Body of pancreas (tissue), 4 donors: ENCODE measurements at regions not wholly inside any gene's neighbourhood (a gene's known extent, or its start where the extent isn't known, plus 50 kb on each side); places are given as distances from the start of the nearest gene placed in this dataset.
"Not testable (repeated sequence)": the region's sequence is repeated elsewhere in the genome, so short reads cannot be mapped to it uniquely, and the experiment has no call there.

ENCODE experiments used
- ATAC-seq: fragments of 150-250 bp; one replicate; pipeline ENCODE4 v1.9.1; 2016
- DNase-seq, 4 donors: peaks; one replicate each; pipeline ENCODE4 v3.0.0-alpha.2; 2019
- H3K27ac ChIP-seq, 4 donors: fragments of 200-600 bp; sonication (generic); 1 replicate in 3 of 4; 2 replicates in 1 of 4; pipeline versions ENCODE4 v1.5.1 to v1.6.1; 2016 to 2019; ENCODE audit warnings: mild to moderate bottlenecking in 1 of 4, mixed read lengths in 1 of 4, moderate library complexity in 1 of 4
- H3K27me3 ChIP-seq, 2 donors: fragments of 200-600 bp; sonication (generic); one replicate each; pipeline ENCODE4 v1.6.0; 2016; ENCODE audit warnings: mild to moderate bottlenecking in 1 of 2
- H3K36me3 ChIP-seq, 2 donors: fragments of 200-600 bp; sonication (generic); replicated peaks in 1 of 2; 2 replicates each; pipeline ENCODE4 v1.5.1; 2016; ENCODE audit warnings: low read depth in 2 of 2; ENCODE audit not compliant: insufficient read depth in 1 of 2
- H3K4me1 ChIP-seq: fragments of 200-600 bp; sonication (generic); one replicate; pipeline ENCODE4 v1.6.0; 2016
- H3K4me3 ChIP-seq, 2 donors: fragments of 200-600 bp; sonication (generic); 1 replicate in 1 of 2; 2 replicates in 1 of 2; pipeline ENCODE4 v1.5.1; 2016 to 2019
- H3K9me3 ChIP-seq, 3 donors: fragments of 200-600 bp; sonication (generic); 1 replicate in 2 of 3; 2 replicates in 1 of 3; pipeline ENCODE4 v1.5.1; 2016
- CTCF ChIP-seq, 7 experiments: fragments of 450-650 bp in 4 of 7; fragments of 200-600 bp in 3 of 7; sonication (generic) in 3 of 7; IDR thresholded peaks; one replicate each; pipeline ENCODE4 v1.5.1; 2016 to 2019; ENCODE audit warnings: antibody characterized with exemption in 7 of 7
- POLR2A ChIP-seq, 3 donors: fragments of 450-650 bp; IDR thresholded peaks; one replicate each; pipeline ENCODE4 v1.6.1; 2016; ENCODE audit warnings: antibody characterized with exemption in 3 of 3, mild to moderate bottlenecking in 2 of 3
- WGBS, 2 donors: methylation state at CpG; one replicate each; pipeline ENCODE4 v1.1.5; 2017; 5-methylcytosine and 5-hydroxymethylcytosine counted together
- intact Hi-C: fragments of 100-400 bp; cut with DNase I; formaldehyde crosslinking; loops from one replicate; pipeline ENCODE4 v1.15.1; 2023

GRCh38 chr10:6833458-6834011 lies 253.5 kb upstream of the PRKCQ start:
- intact Hi-C loops, result no loop called here
- H3K27me3 ChIP-seq, result no peaks in the 10 kb centered on the region
- no peaks in the 10 kb centered on the region for H3K36me3 ChIP-seq
- no peak for DNase-seq
- no peak overlapping the region for H3K4me3 ChIP-seq
- no peaks in the 10 kb centered on the region for H3K4me1 ChIP-seq
- H3K27ac ChIP-seq, result no peak overlapping the region
- no peaks in the 10 kb centered on the region for H3K9me3 ChIP-seq
- no peak for ATAC-seq
- 20 to 29% methylated on average over 2 of the region's 2 CpGs for WGBS, 2 donors
- no peak for TF ChIP-seq POLR2A (IDR thresholded peaks at IDR 0.05)
- TF ChIP-seq CTCF (IDR thresholded peaks at IDR 0.05), result no peak

DNA sequence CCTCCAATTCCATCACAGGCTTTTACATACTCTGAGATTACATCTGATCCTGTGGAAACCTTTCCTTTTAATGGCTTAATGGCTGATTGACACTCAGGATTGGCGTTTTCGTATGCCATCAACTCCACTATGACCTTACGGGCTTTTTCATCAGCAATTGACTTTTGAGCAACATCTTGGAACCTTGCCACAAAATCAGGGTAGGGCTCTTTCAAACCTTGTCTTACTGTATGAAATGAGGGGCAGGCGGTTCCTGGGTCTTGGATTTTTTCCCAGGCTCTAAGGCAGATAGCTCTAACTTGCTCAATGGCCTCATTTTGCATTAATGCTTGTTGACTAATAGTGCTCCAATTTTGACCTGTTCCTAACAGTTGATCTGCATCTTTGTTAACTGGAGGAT lies 250.9 kb upstream of the PRKCQ start:
- H3K4me3 ChIP-seq, ATAC-seq, H3K27me3 ChIP-seq, intact Hi-C loops, H3K9me3 ChIP-seq, H3K4me1 ChIP-seq, H3K36me3 ChIP-seq, H3K27ac ChIP-seq, DNase-seq: not testable (repeated sequence)
- 32% methylated on average over 4 of the region's 4 CpGs for WGBS, 2 donors

DNA sequence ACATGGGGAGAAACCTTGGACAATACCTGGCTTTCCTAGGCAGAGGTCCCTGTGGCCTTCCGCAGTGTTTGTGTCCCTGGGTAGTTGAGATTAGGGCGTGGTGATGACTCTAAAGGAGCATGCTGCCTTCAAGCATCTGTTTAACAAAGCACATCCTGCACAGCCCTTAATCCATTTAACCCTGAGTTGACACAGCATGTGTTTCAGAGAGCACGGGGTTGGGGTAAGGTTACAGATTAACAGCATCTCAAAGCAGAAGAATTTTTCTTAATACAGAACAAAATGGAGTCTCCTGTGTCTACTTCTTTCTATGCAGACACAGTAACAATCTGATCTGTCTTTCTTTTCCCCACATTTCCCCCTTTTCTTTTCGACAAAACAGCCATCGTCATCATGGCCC lies 244.7 kb upstream of the PRKCQ start:
- 49 to 50% methylated on average over 3 of the region's 5 CpGs for WGBS, 2 donors
- not testable (repeated sequence) for ATAC-seq, H3K9me3 ChIP-seq

GRCh38 chr10:6823770-6824169 lies 243.7 kb upstream of the PRKCQ start:
- ATAC-seq, result no peak

More for the DNA sequence above, 244.7 kb upstream of the PRKCQ start:
- H3K36me3 ChIP-seq, intact Hi-C loops, DNase-seq, H3K27ac ChIP-seq, H3K27me3 ChIP-seq, H3K4me3 ChIP-seq, H3K4me1 ChIP-seq: not testable (repeated sequence)

GRCh38 chr10:6819301-6819700 lies 239.2 kb upstream of the PRKCQ start:
- Histone ChIP-seq H3K27me3 (no peaks in the 10 kb centered on the region), H3K36me3 (no peaks in the 10 kb centered on the region), H3K9me3 (no peaks in the 10 kb centered on the region), H3K4me1 (no peaks in the 10 kb centered on the region), H3K4me3 (no peak overlapping the region), H3K27ac (no peak overlapping the region)
- ATAC-seq, result no peak
- intact Hi-C loops, result no loop called here
- 62 to 72% methylated on average over 10 of the region's 10 CpGs for WGBS, 2 donors
- no peak for TF ChIP-seq CTCF (IDR thresholded peaks at IDR 0.05)
- TF ChIP-seq POLR2A (IDR thresholded peaks at IDR 0.05), result no peak
- peak in 1 of 4 donors; percentile 3 for DNase-seq

More at GRCh38 chr10:6823770-6824169, 243.7 kb upstream of the PRKCQ start:
- no peak overlapping the region for H3K4me3 ChIP-seq
- H3K36me3 ChIP-seq, result no peaks in the 10 kb centered on the region
- no peaks in the 10 kb centered on the region for H3K27me3 ChIP-seq
- TF ChIP-seq POLR2A (IDR thresholded peaks at IDR 0.05), result no peak
- TF ChIP-seq CTCF (IDR thresholded peaks at IDR 0.05), result no peak
- WGBS, 2 donors, result 0 to 29% methylated on average over 1 of the region's 1 CpG
- no peak for DNase-seq
- no peaks in the 10 kb centered on the region for H3K4me1 ChIP-seq
- intact Hi-C loops, result no loop called here
- no peaks in the 10 kb centered on the region for H3K9me3 ChIP-seq
- no peak overlapping the region for H3K27ac ChIP-seq

- Histone ChIP-seq H3K36me3 (no peaks in the 10 kb centered on the region), H3K4me1 (no peaks in the 10 kb centered on the region), H3K27ac (no peak overlapping the region), H3K4me3 (no peak overlapping the region), H3K27me3 (no peaks in the 10 kb centered on the region), H3K9me3 (no peaks in the 10 kb centered on the region)
- no peak for DNase-seq
- ATAC-seq, result no peak
- intact Hi-C loops, result no loop called here
- no peak for TF ChIP-seq POLR2A (IDR thresholded peaks at IDR 0.05)
- no peak for TF ChIP-seq CTCF (IDR thresholded peaks at IDR 0.05)
- 66 to 76% methylated on average over 4 of the region's 4 CpGs for WGBS, 2 donors
Observed at GRCh38 chr10:6817770-6818169, 237.7 kb upstream of the PRKCQ start.
